ENCODE measurements at regions not wholly inside any gene's neighbourhood (a gene's known extent, or its start where the extent isn't known, plus 50 kb on each side); places are given as distances from the start of the nearest gene placed in this dataset.

GRCh38 chr16:66271074-66272060 lies 95.1 kb upstream of the CDH5 start:
- Histone ChIP-seq H3K4me3 (no peak overlapping the region), H3K9ac (peak overlapping the region in 8 of 11 experiments; percentile 17 to 80 (median 76); a peak in 13 of 22 replicates), H3K4me2 (peak overlapping the region; percentile 53 to 78 (median 71); a peak in 19 of 22 replicates), H3K27ac (peak overlapping the region in 9 of 11 experiments; percentile 79 to 89 (median 85); a peak in 18 of 22 replicates), H3K4me1 (peaks cover 45 to 85% (median 74%) of the 10 kb centered on the region in 10 experiments), H3K36me3 (no peaks in the 10 kb centered on the region), H3K9me3 (replicated peaks in 1 of 11) (peaks cover 6 to 19% (median 16%) of the 10 kb centered on the region in 11 experiments; a peak in 21 of 22 replicates), H3K27me3 (no peaks in the 10 kb centered on the region), H4K20me1 (no peaks in the 10 kb centered on the region)
- TF ChIP-seq Cebpa-rat (IDR thresholded peaks at IDR 0.05), result no peak

GRCh38 chr16:66270333-66270927 lies 96.1 kb upstream of the CDH5 start:
- peak overlapping the region; percentile 53 to 78 (median 71) for H3K4me2 ChIP-seq
- H3K27me3 ChIP-seq, result no peaks in the 10 kb centered on the region
- no peaks in the 10 kb centered on the region for H3K36me3 ChIP-seq
- no peak for TF ChIP-seq Cebpa-rat (IDR thresholded peaks at IDR 0.05)
- peaks cover 0 to 9% (median 7%) of the 10 kb centered on the region in 11 experiments; a peak in 20 of 22 replicates for H3K9me3 ChIP-seq (replicated peaks in 1 of 11)
- peak overlapping the region in 4 of 10 experiments; percentile 26 to 39 (median 34); a peak in 4 of 20 replicates for H3K4me3 ChIP-seq
- no peaks in the 10 kb centered on the region for H4K20me1 ChIP-seq
- H3K27ac ChIP-seq, result peak overlapping the region; percentile 29 to 89 (median 83); a peak in 21 of 22 replicates
- peak overlapping the region; percentile 62 to 80 (median 76) for H3K9ac ChIP-seq
- H3K4me1 ChIP-seq, result peaks cover 55 to 95% (median 84%) of the 10 kb centered on the region in 10 experiments

- H3K4me1 ChIP-seq, result peaks cover 58 to 97% (median 84%) of the 10 kb centered on the region in 10 experiments
- peaks cover 0 to 3% (median under 1%) of the 10 kb centered on the region in 11 experiments; a peak in 6 of 22 replicates for H3K9me3 ChIP-seq (replicated peaks in 1 of 11)
- peak overlapping the region in 4 of 10 experiments; percentile 26 to 39 (median 34); a peak in 4 of 20 replicates for H3K4me3 ChIP-seq
- H3K9ac ChIP-seq, result peak overlapping the region; percentile 62 to 80 (median 76)
- peak overlapping the region; percentile 61 to 94 (median 86) for H3K4me2 ChIP-seq
- no peaks in the 10 kb centered on the region for H3K36me3 ChIP-seq
- no peak for TF ChIP-seq Cebpa-rat (IDR thresholded peaks at IDR 0.05)
- H3K27ac ChIP-seq, result peak overlapping the region; percentile 29 to 89 (median 84); a peak in 21 of 22 replicates
- no peaks in the 10 kb centered on the region for H4K20me1 ChIP-seq
- H3K27me3 ChIP-seq, result no peaks in the 10 kb centered on the region
These were observed 96.7 kb upstream of the CDH5 start for GRCh38 chr16:66269617-66270332.

- Histone ChIP-seq H3K4me1 (peaks cover 70 to 97% (median 88%) of the 10 kb centered on the region in 10 experiments), H3K9ac (peak overlapping the region in 10 of 11 experiments; percentile 10 to 77 (median 68); a peak in 17 of 22 replicates), H3K36me3 (no peaks in the 10 kb centered on the region), H3K27ac (peak overlapping the region in 10 of 11 experiments; percentile 23 to 88 (median 84); a peak in 19 of 22 replicates), H3K4me2 (peak overlapping the region; percentile 79 to 94 (median 91)), H3K9me3 (replicated peaks in 1 of 11) (no peaks in the 10 kb centered on the region), H3K4me3 (peak overlapping the region in 3 of 10 experiments; percentile 27 to 51 (median 36); a peak in 1 of 20 replicates), H3K27me3 (no peaks in the 10 kb centered on the region), H4K20me1 (no peaks in the 10 kb centered on the region)
- TF ChIP-seq Cebpa-rat (IDR thresholded peaks at IDR 0.05), result no peak
These were observed 99.0 kb upstream of the CDH5 start for GRCh38 chr16:66267292-66268014.

GRCh38 chr16:66266436-66267291 lies 99.8 kb upstream of the CDH5 start:
- peak overlapping the region in 6 of 10 experiments; percentile 6 to 51 (median 22); a peak in 5 of 20 replicates for H3K4me3 ChIP-seq
- no peak for TF ChIP-seq Cebpa-rat (IDR thresholded peaks at IDR 0.05)
- no peaks in the 10 kb centered on the region for H3K9me3 ChIP-seq (replicated peaks in 1 of 11)
- peak overlapping the region in 10 of 11 experiments; percentile 10 to 77 (median 68); a peak in 19 of 22 replicates for H3K9ac ChIP-seq
- H3K27ac ChIP-seq, result peak overlapping the region in 10 of 11 experiments; percentile 23 to 88 (median 84); a peak in 20 of 22 replicates
- no peaks in the 10 kb centered on the region for H3K27me3 ChIP-seq
- H3K4me2 ChIP-seq, result peak overlapping the region; percentile 79 to 94 (median 91)
- peaks cover 78 to 97% (median 95%) of the 10 kb centered on the region in 10 experiments for H3K4me1 ChIP-seq
- H3K36me3 ChIP-seq, result no peaks in the 10 kb centered on the region
- H4K20me1 ChIP-seq, result no peaks in the 10 kb centered on the region

GRCh38 chr16:66265556-66266141 lies 100.8 kb upstream of the CDH5 start:
- no peaks in the 10 kb centered on the region for H4K20me1 ChIP-seq
- H3K9me3 ChIP-seq (replicated peaks in 1 of 11), result no peaks in the 10 kb centered on the region
- peak overlapping the region; percentile 79 to 94 (median 91) for H3K4me2 ChIP-seq
- H3K27ac ChIP-seq, result peak overlapping the region in 10 of 11 experiments; percentile 23 to 88 (median 84); a peak in 19 of 22 replicates
- H3K36me3 ChIP-seq, result no peaks in the 10 kb centered on the region
- H3K4me1 ChIP-seq, result peaks cover 83 to 97% (median 95%) of the 10 kb centered on the region in 10 experiments
- H3K27me3 ChIP-seq, result no peaks in the 10 kb centered on the region
- H3K9ac ChIP-seq, result peak overlapping the region in 9 of 11 experiments; percentile 35 to 77 (median 69); a peak in 16 of 22 replicates
- H3K4me3 ChIP-seq, result no peak overlapping the region
- no peak for TF ChIP-seq Cebpa-rat (IDR thresholded peaks at IDR 0.05)

GRCh38 chr16:66265048-66265415 lies 101.5 kb upstream of the CDH5 start:
- H3K9me3 ChIP-seq (replicated peaks in 1 of 11), result no peaks in the 10 kb centered on the region
- peak overlapping the region; percentile 79 to 94 (median 91); a peak in 21 of 22 replicates for H3K4me2 ChIP-seq
- peak overlapping the region in 5 of 11 experiments; percentile 63 to 77 (median 73); a peak in 5 of 22 replicates for H3K9ac ChIP-seq
- H3K4me3 ChIP-seq, result no peak overlapping the region
- H3K4me1 ChIP-seq, result peaks cover 78 to 97% (median 95%) of the 10 kb centered on the region in 10 experiments
- no peaks in the 10 kb centered on the region for H3K36me3 ChIP-seq
- TF ChIP-seq Cebpa-rat (IDR thresholded peaks at IDR 0.05), result no peak
- H3K27ac ChIP-seq, result peak overlapping the region in 9 of 11 experiments; percentile 61 to 88 (median 84); a peak in 18 of 22 replicates
- no peaks in the 10 kb centered on the region for H4K20me1 ChIP-seq
- H3K27me3 ChIP-seq, result no peaks in the 10 kb centered on the region

Measured in BLaER1 treated with 17β-estradiol and CSF1 and Interleukin-3, amounts not matched to agents 10 nM and 100 nM (cell line).